NCI-H510A (cell line): ENCODE measurements at regions not wholly inside any gene's neighbourhood (a gene's known extent, or its start where the extent isn't known, plus 50 kb on each side); places are given as distances from the start of the nearest gene placed in this dataset.
"Not testable (repeated sequence)": the region's sequence is repeated elsewhere in the genome, so short reads cannot be mapped to it uniquely, and the experiment has no call there.

Experiments used
- DNase-seq: peaks from one replicate; lab custom pipeline; 2025; lab: John Stamatoyannopoulos, UW

DNA sequence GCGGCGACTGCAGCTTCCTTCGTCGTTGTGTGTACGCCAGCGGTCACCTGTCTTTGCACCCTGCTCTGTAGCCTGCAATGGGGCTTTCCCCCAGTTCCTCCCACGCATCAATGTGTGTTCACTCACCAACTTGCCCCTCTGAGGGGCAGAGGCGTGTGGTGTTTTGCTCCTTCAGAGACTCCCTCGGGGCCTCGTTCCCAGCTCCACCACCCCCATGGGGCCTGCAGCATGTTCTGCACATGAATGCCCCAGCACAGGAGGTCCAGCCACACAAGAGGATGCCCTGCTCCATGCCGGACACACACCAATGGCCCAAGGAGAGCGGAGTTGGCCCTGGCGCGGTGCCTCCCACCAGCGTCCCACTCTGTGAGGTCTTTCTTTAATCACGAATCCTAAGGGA, 196.8 kb downstream of the BANP start:
- DNase-seq = not testable (repeated sequence)

DNA sequence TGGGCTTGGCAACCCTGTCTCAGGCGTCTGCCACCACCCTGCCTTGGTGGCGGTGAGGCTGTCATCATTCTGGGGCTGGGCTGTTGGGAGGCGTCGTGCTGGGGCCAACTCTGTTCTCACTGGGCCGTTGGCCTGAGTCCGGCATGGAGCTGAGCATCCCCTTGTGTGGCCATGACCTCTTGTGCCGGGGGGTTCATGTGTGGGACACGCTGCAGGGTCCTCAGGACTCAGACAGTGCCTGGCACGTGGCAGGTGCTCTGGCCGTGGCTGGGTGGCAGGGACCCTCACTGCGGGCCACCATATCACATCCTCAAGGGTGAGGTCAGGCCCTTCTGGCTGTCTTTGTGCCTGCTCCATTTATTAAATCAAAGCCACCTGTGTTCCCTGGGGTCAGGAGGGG, 197.4 kb downstream of the BANP start:
- DNase-seq = not testable (repeated sequence)

DNA sequence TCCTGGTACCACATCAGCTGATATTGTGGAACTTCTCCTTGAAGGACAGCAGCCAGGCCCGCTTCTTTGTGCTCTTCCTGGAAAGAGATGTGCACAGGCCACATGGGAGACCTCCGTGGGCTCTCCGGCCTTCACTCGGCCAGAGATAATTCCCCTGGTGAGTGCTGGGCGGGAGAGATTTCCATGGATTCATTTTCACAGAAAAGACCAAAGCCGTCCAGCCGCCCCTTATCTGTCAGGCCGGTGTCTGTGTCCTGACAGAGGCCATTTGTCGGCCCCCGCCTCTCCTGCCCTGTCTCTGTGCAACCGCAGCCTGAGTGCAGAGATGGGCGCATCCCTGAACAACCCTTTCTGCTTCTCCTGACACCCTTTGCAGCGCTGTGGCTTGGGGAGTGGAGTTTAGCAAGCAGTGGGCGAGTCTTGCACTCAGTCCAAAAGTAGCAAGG, 197.9 kb downstream of the BANP start:
- DNase-seq = not testable (repeated sequence)

DNA sequence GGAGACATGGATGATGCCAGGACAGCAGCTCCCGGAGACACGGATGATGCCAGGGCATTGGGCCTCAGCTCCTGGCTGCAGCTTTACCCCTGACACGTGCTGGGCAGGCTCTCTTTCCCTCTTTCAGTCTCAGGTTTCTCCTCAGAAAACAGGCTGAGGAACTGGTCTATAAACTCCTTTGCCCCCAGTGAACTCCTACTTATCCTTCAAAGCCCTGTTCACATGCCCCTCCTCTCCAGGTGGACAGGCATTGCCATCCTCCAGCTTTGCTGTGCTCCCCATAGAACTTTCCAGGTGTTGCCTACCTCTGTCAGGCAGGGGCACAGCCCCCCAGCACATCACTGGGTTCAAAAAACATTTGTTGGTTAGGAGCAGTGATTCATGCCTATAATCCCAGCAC, 198.4 kb downstream of the BANP start:
- DNase-seq = not testable (repeated sequence)

DNA sequence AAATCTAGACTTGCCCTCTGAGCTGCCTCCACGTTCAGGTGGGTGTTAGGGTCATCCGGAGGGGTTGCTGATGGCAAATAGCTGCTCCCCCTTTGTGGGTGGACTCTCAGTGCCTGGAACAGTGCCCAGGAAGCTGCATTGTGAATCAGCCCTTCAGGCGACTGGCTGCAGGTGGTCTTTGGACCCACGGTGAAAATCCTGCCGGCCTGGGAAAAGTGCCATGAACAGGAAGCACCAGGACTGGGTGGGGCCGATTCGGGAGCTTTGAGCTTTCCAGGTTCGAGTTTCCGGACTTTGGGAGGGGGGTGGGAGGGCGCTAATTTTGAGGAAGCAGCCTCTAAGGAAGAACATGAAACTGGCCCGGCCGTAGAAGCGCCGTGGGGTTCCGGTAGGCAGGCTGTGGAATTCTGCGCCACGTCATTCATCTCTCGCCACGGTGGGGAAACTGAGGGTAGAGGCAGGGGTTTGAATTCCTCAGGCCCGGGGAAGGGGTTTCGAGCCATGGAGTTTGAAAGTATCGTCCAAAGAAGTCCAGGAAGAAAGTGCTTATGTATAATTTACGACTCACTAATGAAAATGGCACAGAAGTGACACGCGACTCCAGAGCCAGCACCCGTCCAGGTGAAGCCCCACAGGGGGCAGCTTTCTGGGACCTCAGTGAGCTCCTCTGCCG, 199.4 kb downstream of the BANP start:
- DNase-seq = not testable (repeated sequence)

DNA sequence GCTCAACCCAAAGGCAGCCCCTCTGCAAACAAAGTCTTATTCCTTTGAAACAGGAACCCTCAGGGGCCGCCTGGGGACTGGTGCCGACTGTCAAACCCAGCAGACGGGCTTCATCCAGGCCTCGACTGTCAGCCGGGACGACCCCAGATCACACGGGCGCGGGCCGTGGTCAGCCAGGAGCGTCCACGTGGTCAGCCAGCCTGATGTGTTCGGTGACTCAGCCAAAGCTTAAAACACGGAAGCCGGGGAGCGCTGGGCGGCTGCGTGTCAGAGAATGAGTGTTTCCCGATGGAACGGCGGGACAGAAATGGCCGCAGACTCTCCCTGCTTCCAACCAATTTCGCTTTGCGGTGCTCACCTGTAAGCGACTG, 199.9 kb downstream of the BANP start:
- DNase-seq = not testable (repeated sequence)

DNA sequence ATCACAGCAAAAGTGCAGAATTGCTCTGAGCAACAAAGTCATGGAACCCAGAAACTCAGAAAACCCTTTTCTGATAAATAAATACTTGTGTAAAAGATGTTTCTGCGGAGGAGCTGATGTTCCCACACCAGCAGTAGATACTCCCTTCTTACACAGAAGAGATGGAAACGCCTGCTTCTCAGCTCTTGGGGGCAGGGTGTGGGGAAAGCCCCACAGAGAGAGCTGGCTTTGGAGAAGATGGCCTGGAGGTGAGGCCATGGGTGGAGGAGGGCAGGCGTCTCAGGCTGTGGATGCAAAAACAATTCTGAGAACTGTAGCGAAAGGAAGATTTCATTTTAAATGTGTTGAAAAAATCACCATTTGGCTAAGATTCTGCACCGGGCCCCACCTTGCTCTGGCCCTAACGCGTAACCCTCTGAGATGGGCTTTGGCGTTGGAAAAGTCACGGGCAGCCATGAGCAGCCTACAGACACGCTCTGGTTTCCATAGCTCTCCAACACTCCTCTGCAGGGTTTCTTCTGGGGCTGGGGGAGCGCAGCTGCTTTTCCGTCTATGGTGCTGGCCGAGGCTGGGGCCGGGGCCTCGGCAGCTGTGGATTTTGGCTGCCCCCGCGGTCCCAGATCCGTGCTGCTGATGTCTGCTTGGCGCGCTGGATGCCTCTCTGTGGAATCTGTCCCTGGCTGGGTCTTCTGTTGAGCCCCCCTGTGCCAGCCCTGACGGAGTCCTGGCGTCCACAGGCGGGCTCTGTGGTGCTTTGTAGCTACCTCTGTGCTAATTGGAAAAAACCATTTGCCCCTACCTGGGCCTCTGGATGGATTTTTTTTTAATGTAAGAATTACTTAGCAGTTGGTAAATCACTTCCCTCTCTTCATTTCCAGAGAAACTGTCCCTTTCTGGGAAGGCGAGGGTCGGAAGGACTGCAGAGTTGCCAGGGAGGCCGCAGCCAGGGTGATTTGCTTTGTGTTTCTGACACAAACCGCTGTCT, 200.9 kb downstream of the BANP start:
- DNase-seq = not testable (repeated sequence)

DNA sequence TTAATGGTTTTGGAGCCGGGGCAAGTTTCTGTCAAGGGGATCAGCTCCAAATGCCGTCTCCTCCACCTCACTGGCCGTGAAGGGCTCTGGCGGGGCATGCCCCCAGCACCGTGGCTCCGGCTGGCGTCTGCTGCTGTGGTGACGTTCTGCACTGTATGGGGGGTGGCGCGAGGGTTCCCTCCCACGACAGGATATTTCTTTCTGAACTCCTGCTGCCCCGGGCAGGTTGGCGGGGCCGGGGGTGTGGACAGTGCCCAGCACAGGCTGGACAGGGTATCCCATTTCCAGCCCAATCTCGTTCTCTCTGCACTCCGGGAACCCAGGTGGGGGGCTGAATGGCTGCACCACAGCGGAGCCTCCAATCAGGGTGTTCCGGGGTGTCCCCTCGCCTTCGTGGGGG, 201.6 kb downstream of the BANP start:
- DNase-seq = not testable (repeated sequence)

DNA sequence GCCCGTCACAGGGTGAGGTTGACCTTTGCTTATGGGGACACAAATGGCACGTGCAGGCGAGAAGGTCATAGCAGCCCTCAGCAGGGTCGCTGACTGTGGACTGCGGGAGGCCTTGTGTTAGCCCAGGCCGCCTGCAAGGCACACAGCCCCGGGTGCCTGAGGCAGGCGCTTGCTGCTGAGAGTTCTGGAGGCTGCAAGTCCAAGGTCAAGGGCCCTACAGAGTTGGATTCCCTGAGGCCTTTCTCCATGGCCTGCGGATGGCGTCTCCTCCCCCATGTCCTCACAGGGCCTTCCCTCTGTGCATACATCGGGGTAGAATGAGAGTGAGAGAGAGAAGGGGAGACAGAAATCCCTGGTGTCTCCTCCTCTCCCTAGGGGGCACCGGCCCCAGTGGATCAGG, 202.3 kb downstream of the BANP start:
- DNase-seq = not testable (repeated sequence)

DNA sequence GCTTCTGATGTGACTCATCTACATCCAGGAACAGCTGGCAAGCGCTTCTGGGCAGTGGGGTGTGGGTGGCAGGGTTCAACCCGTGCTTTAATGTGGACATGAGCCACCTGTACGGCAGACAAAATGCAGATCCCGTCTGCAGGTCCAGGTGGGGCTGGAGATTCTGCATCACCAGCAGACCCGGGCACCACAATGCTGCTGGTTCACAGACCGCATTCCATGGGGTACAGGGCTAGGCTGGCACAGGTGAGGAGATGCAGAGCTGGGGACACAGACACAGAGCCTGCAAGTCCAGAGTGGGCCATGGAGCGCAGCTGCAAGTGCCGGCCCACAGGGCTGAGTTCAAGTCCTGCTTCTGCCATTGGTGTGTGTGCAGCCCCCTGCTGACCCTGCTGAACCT, 203.7 kb downstream of the BANP start:
- not testable (repeated sequence) for DNase-seq

DNA sequence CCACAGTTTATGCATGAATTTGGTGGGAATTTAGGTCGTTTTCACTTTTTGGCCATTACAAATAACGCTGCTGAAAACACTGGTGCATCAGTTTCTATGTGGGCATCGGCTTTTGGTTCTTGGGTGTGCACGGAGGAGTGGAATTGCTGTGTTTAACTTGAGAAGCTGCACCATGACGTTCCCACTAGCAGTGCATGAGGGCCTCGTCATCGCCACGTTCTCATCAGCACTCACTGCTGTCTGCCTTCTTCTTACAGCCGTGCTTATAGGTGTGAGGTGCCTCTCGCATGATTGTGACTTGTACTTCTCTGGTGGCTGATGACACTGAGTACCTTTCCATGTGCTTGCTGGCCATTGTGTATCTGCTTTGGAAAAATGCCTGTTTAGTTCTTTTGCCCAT, 204.4 kb downstream of the BANP start:
- not testable (repeated sequence) for DNase-seq

DNA sequence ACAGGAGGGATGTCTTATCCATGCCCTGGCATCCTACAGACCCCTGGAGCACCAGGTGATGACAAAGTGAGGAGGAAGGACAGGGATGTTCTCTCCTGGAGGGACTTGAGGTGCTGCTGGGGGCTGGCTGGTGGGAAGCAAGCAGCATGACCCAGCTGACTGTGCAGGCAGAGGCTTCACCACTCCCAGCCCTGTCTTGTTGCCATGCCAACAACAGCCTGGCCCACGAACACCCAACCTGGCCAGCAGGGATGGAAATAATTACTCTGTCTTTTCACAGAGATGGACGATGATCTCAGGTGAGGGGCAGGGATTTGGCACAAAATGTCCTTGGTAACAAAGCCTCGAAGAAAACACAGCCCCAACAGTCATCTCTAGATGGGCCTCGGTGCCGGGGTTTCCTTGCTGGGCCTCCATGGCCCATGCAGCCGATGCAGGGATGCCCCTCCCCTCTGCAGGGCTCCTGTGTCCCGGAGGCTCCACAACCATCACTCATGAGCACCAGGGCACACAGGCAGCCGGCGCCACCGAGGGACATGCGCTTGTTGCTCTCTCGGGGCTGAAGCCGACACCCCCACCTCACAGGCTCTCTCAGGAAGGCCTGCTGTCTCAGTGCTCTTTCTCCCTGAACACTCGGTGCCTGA, 205.5 kb downstream of the BANP start:
- DNase-seq = not testable (repeated sequence)

DNA sequence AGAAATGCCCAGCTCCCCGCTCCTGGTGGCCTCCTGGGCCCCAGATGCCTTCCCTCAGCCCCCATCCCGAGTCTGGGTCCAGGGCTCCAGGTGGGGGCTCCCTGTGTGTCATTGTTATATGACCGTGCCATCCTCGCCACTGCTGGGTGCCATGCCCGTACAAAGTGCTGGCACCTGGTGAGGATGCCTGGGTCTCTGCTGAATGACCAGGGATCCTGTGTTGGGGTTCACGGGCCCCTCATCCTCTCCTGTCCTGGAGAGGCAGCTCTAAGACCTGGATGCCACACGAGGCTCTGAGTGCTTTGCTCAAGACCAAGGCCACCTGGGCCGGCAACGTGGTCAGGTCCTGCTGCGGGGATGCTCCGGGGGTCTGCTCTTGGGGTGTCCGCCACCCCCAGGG, 206.5 kb downstream of the BANP start:
- DNase-seq = not testable (repeated sequence)

DNA sequence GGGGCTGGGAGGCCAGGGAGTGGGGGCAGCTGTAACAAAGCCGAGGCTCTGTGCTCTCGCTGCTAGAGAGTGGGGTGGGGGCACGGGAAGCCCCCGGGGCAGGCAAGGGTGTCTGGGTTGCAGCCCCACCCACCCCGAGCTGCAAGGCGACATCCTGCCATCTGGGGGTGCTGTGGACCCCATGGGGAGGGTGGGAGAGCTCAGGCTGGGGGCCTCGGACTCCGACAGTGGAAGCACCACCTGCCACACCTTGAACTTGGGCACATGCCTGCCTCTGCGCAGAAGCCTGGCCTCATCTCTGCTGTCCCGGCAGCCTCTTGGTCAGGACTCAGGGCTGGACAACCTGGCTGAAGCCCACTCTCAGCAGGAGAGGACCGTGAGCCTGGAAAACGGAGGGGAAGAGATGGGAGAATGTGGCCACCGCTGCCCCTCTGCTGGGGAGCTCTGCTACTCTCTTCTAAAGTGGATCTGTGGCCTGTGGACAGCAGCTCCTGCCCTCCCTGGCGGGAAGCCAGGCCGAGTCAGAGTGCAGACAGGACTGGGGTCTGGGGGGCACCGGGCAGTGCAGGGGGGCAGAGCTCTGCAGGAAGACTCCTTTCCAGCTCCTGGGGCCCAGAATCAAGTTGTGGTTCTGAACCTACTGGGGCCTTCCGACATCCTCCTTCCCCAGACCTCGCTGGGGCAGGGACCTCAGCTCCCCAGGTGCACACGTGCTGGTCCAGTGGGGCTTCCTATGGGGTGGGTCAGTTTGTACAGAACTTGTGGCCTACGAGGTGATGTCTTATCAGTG, 207.2 kb downstream of the BANP start:
- DNase-seq = not testable (repeated sequence)

DNA sequence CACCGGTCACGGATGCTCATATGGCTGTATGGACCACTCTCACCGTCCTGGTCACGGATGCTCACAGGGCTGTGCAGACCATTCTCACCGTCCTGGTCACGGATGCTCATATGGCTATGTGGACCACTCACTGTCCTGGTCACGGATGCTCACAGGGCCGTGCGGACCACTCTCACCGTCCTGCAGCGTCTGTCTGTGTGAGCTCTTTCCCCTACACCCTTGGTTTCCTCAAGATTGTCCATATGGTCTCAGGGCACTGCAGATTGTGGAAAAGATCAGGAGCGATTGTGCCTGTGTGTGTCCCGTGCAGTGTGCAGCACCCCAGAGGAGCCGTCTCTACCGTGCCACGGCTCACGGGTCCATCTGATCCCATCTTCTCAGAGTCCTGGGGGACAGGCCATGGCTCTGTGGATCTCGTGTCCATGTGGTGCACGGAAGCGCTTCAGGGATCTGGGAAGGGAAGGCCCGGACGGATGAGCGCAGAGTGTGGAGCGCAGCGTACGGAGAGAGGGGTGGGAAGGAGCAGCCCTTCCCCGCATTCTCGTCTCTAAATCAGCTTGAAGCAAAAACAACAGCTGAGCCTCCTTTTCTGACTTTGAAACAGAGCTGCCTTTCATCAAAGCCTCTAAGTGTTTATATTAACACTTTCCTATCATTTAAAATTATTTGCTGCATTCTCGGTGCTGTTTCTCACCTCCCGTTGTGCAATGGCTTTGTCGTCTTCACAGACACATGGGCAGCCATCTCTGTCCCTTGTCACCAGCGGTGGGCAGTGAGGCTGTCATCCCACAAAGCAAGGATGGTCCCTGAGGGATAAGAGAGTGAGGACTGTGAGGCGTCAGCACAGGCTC, 208.0 kb downstream of the BANP start:
- DNase-seq = not testable (repeated sequence)

DNA sequence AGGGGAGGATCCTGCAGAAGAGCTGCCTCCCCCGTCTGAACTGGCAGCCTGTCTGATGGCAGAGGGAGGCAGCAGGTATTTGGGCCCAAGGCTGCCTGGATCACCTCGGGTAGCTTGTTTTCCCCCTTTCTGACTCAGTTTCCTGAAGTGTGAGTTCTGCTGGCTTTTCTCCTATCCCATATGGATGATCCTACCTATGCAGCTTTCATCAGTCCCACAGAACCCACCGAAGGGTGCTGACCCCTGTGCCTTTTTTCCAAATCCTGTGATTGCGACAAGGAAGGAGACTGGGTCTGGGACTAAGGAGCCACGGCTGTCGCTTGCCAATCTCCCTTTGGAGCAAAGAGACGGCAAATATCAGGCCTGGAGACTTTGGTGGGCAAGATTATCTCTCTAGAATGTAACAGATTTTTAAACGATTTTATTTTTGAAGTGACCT, 208.7 kb downstream of the BANP start:
- DNase-seq = not testable (repeated sequence)

DNA sequence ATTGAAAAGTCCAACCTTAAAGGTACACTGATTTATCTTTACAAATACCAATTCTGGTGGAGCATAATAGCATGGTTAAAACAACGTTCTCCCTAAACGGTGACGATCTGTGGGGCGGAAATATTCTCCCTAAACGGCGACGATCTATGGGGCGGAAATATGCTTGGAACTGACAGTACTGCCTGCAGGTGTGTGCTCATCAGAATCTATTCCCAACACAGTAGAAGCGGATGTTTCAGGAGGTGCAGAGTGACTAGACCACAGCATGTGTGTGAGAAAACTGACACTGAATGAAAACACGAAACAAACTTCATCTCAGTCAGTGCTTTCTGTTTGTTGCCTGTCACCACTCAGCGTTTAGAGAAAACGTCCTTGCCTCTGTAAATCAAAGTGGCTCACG, 210.0 kb downstream of the BANP start:
- not testable (repeated sequence) for DNase-seq

DNA sequence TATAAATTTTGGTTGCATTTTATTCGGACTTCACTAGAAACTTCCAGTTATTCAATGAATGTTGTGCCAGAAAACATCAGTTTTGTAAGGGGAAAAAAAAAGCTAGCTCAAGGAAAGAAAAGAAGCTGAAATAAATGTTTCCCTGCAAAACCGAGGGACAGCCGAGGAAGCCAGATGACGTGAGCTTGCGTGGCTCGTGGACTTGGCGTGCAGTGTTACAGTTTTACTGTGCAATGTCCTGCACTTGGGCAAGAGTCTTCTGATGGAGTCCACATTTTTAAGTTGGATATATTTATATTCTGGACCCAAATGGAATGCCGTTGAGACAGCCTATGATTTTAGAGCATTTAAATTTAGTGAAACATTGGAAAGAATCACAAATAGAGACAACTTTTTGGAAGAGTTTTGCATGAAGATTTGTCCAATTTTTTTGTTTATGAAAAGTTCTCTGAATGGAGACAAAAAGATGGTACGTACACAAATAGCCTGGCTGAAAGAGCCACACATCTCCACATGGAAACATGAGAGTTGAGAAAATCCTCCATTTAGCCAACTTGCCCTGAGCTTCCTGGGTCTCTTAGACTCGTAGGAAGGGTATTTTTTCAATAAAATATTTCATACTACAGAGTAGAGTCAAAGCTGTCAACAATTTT, 210.5 kb downstream of the BANP start:
- not testable (repeated sequence) for DNase-seq

DNA sequence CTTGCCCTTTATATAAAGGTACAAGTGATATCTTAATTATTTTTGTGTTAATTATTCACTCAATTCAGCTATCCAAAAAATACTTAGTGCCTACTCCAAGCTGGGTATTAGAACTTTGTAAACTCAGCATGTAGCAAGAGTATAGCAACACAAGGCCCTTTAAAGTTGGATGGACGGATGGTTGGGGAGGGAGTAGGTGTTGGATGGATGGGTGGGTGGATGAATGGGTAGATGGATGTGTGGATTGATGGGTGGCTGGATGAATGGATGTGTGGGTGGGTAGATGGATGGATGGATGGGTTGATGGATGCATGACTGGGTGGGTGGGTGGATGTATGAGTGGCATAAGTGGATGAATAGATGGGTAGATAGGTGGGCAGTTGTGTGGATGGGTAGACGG, 211.5 kb downstream of the BANP start:
- DNase-seq = not testable (repeated sequence)
